ENCODE measurements at regions not wholly inside any gene's neighbourhood (a gene's known extent, or its start where the extent isn't known, plus 50 kb on each side); places are given as distances from the start of the nearest gene placed in this dataset.
"Not testable (repeated sequence)": the region's sequence is repeated elsewhere in the genome, so short reads cannot be mapped to it uniquely, and the experiment has no call there.

DNA sequence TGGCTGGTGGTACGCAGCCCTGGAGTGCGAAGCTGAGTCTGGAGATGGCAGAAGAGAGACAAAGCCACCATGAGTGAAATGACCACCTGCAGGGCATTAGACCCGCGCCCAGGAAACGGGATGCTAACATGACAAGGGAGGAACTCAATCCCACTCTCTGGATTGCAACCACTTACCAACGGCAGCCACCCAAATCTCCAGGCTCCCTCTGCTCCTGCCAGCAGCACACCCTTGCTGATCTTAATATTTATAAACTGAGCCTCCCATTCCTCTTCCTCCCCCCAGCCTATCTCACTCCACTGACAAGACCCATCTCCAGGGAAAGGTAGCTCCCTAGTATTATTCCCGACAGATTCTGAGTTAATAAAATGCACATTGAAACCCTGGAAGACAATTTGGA lies 1508.8 kb downstream of the FOXD4L5 start:
- TF ChIP-seq, protein P1, sequence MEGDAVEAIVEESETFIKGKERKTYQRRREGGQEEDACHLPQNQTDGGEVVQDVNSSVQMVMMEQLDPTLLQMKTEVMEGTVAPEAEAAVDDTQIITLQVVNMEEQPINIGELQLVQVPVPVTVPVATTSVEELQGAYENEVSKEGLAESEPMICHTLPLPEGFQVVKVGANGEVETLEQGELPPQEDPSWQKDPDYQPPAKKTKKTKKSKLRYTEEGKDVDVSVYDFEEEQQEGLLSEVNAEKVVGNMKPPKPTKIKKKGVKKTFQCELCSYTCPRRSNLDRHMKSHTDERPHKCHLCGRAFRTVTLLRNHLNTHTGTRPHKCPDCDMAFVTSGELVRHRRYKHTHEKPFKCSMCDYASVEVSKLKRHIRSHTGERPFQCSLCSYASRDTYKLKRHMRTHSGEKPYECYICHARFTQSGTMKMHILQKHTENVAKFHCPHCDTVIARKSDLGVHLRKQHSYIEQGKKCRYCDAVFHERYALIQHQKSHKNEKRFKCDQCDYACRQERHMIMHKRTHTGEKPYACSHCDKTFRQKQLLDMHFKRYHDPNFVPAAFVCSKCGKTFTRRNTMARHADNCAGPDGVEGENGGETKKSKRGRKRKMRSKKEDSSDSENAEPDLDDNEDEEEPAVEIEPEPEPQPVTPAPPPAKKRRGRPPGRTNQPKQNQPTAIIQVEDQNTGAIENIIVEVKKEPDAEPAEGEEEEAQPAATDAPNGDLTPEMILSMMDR (conservative IDR thresholded peaks at IDR 0.05 in 1 of 2, IDR thresholded peaks at IDR 0.05 in 1 of 2; ENCODE audit: low read depth in 1 of 2, low read length in 2 of 2), result not testable (repeated sequence)
- not testable (repeated sequence) for TF ChIP-seq EZH2 (IDR thresholded peaks at IDR 0.05; ENCODE audit: low read length, missing control alignments)
